HG03378 (cell line): ENCODE measurements at regions not wholly inside any gene's neighbourhood (a gene's known extent, or its start where the extent isn't known, plus 50 kb on each side); places are given as distances from the start of the nearest gene placed in this dataset.
"Not testable (repeated sequence)": the region's sequence is repeated elsewhere in the genome, so short reads cannot be mapped to it uniquely, and the experiment has no call there.

ENCODE experiments used
- ATAC-seq: cut with Tn5 transposase; IDR thresholded peaks from one replicate; pipeline ENCODE4 v1.9.1; 2021; ENCODE audit warnings: mild to moderate bottlenecking, moderate library complexity; ENCODE audit not compliant: unreplicated experiment

- peak; percentile 70 for ATAC-seq
Observed at GRCh38 chr1:185681034-185681633, 53.1 kb upstream of the HMCN1 start.

- no peak for ATAC-seq
Observed at GRCh38 chr1:185680453-185680852, 53.7 kb upstream of the HMCN1 start.

- no peak for ATAC-seq
Observed at GRCh38 chr1:185679220-185679619, 55.0 kb upstream of the HMCN1 start.

GRCh38 chr1:185676969-185677368 is 57.2 kb upstream of the HMCN1 start:
- no peak for ATAC-seq

GRCh38 chr1:185674201-185674600 is 60.0 kb upstream of the HMCN1 start:
- peak; percentile 67 for ATAC-seq

GRCh38 chr1:185672719-185673360 is 61.4 kb upstream of the HMCN1 start:
- no peak for ATAC-seq

GRCh38 chr1:185670187-185670627 is 64.0 kb upstream of the HMCN1 start:
- peak; percentile 55 for ATAC-seq

- ATAC-seq, result no peak
Observed at GRCh38 chr1:185668013-185668412, 66.2 kb upstream of the HMCN1 start.

GRCh38 chr1:185666582-185666981 is 67.6 kb upstream of the HMCN1 start:
- no peak for ATAC-seq

- no peak for ATAC-seq
Observed at GRCh38 chr1:185663771-185664296, 70.4 kb upstream of the HMCN1 start.

GRCh38 chr1:185663332-185663731 is 70.9 kb upstream of the HMCN1 start:
- no peak for ATAC-seq

GRCh38 chr1:185661971-185662370 is 72.2 kb upstream of the HMCN1 start:
- no peak for ATAC-seq

GRCh38 chr1:185656663-185657062 is 77.5 kb upstream of the HMCN1 start:
- no peak for ATAC-seq

- ATAC-seq, result no peak
Observed at GRCh38 chr1:185654952-185655314, 79.3 kb upstream of the HMCN1 start.

GRCh38 chr1:185654199-185654951 is 79.8 kb upstream of the HMCN1 start:
- no peak for ATAC-seq

- ATAC-seq, result no peak
Observed at GRCh38 chr1:185653615-185654014, 80.6 kb upstream of the HMCN1 start.

- no peak for ATAC-seq
Observed at GRCh38 chr1:185652348-185652747, 81.8 kb upstream of the HMCN1 start.

GRCh38 chr1:185650602-185651230 is 83.5 kb upstream of the HMCN1 start:
- ATAC-seq, result no peak

- no peak for ATAC-seq
Observed at GRCh38 chr1:185648858-185649589, 85.2 kb upstream of the HMCN1 start.

- not testable (repeated sequence) for ATAC-seq
Observed at GRCh38 chr1:185647597-185648267, 86.5 kb upstream of the HMCN1 start.
